ENCODE measurements at regions not wholly inside any gene's neighbourhood (a gene's known extent, or its start where the extent isn't known, plus 50 kb on each side); places are given as distances from the start of the nearest gene placed in this dataset.

DNA sequence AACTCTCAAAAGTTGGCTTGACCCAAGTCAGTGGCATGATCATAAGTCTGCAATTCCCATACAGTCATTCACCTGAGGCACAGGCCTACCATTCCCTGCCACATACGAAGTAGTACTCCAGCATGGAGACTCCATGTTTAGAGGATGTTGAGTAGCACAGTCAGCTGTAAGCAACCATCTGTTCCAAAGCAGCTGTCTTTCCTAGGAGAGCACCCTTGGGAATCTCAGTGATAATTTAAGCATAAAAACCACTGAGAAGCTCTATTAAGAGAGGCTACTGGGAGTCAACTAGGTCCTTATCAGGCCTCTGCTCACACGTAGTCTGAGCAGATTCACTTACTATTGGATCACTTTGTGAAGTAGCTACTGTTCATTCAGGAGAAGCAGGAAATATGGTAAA is 61.6 kb upstream of the UNC5B start:
- CTCF ChIA-PET, result interaction anchor here (0.6 kb wide), 1 partner anchor 652 kb away, joined by 3 read pairs; no protein-coding TSS in a partner anchor
- TF ChIP-seq, protein P1, sequence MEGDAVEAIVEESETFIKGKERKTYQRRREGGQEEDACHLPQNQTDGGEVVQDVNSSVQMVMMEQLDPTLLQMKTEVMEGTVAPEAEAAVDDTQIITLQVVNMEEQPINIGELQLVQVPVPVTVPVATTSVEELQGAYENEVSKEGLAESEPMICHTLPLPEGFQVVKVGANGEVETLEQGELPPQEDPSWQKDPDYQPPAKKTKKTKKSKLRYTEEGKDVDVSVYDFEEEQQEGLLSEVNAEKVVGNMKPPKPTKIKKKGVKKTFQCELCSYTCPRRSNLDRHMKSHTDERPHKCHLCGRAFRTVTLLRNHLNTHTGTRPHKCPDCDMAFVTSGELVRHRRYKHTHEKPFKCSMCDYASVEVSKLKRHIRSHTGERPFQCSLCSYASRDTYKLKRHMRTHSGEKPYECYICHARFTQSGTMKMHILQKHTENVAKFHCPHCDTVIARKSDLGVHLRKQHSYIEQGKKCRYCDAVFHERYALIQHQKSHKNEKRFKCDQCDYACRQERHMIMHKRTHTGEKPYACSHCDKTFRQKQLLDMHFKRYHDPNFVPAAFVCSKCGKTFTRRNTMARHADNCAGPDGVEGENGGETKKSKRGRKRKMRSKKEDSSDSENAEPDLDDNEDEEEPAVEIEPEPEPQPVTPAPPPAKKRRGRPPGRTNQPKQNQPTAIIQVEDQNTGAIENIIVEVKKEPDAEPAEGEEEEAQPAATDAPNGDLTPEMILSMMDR (IDR thresholded peaks at IDR 0.05; ENCODE audit: insufficient read depth in 1 of 2, low read depth in 1 of 2, low read length in 1 of 2, severe bottlenecking in 1 of 2, unreplicated experiment in 1 of 2), result no peak
- Mint-ChIP-seq H3K27ac (ENCODE audit: unreplicated experiment) (no peak overlapping the region), H3K27me3 (ENCODE audit: insufficient read depth, unreplicated experiment) (peaks cover 16% of the 10 kb centered on the region), H3K4me1 (ENCODE audit: low read depth, unreplicated experiment) (no peaks in the 10 kb centered on the region), H3K4me3 (ENCODE audit: unreplicated experiment) (no peak overlapping the region), H3K9me3 (ENCODE audit: unreplicated experiment) (no peaks in the 10 kb centered on the region), H3K36me3 (ENCODE audit: insufficient read depth, unreplicated experiment) (no peaks in the 10 kb centered on the region)
- H3K4me1 ChIP-seq, result no peaks in the 10 kb centered on the region
- POLR2A ChIA-PET, result no interaction called here
- no peak overlapping the region for H3K4me3 ChIP-seq (ENCODE audit: low read depth, low read length)
- intact Hi-C loops (cut with micrococcal nuclease; ENCODE audit: unreplicated experiment), result no loop called here
- no peaks in the 10 kb centered on the region for H3K36me3 ChIP-seq (ENCODE audit: control insufficient read depth, insufficient read depth, low read length)
- no peaks in the 10 kb centered on the region; the same call in 1 of the 2 replicates for H3K9me3 ChIP-seq
- DNase-seq, result no peak
- no TSS peak for BruUV-seq (replicated peaks)
- peaks cover 2% of the 10 kb centered on the region for H3K27me3 ChIP-seq (replicated peaks; ENCODE audit: control insufficient read depth, insufficient read depth, low read length)

DNA sequence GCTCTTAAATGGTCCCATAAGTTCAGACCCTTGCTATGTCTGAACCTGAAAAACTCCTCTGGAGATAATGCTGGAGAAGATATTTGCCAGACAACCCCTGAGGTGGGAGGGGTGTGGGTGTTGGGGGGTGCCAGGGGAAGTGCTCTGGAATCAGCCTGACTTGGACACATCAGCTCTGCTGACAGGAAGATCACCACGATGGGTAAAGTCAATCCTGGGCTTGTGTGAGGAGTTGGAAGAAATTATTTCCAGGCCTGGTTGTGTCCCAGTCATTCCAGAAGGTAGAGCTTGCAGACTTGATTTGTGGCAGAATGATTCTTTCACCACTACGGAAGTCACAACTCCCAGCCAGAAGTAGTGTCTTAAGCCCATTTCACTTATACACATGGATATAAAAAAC is 60.3 kb upstream of the UNC5B start:
- H3K4me3 ChIP-seq (ENCODE audit: low read depth, low read length), result no peak overlapping the region
- no peaks in the 10 kb centered on the region for H3K4me1 ChIP-seq
- no peak for DNase-seq
- peaks cover 2% of the 10 kb centered on the region for H3K27me3 ChIP-seq (replicated peaks; ENCODE audit: control insufficient read depth, insufficient read depth, low read length)
- TF ChIP-seq, protein P1 (IDR thresholded peaks at IDR 0.05; ENCODE audit: insufficient read depth in 1 of 2, low read depth in 1 of 2, low read length in 1 of 2, severe bottlenecking in 1 of 2, unreplicated experiment in 1 of 2), result no peak
- Mint-ChIP-seq H3K9me3 (ENCODE audit: unreplicated experiment) (no peaks in the 10 kb centered on the region), H3K27me3 (ENCODE audit: insufficient read depth, unreplicated experiment) (peaks cover 9% of the 10 kb centered on the region), H3K4me3 (ENCODE audit: unreplicated experiment) (no peak overlapping the region), H3K4me1 (ENCODE audit: low read depth, unreplicated experiment) (no peaks in the 10 kb centered on the region), H3K36me3 (ENCODE audit: insufficient read depth, unreplicated experiment) (no peaks in the 10 kb centered on the region), H3K27ac (ENCODE audit: unreplicated experiment) (no peak overlapping the region)
- BruUV-seq (replicated peaks), result no TSS peak
- CTCF ChIA-PET, result interaction anchor here (0.6 to 1.1 kb wide), 2 partner anchors 9 to 1005 kb away, joined by 3 read pairs; partner anchors contain the start of gene TYSND1
- POLR2A ChIA-PET, result no interaction called here
- no peaks in the 10 kb centered on the region; the same call in 1 of the 2 replicates for H3K9me3 ChIP-seq
- intact Hi-C loops (cut with micrococcal nuclease; ENCODE audit: unreplicated experiment), result no loop called here
- H3K36me3 ChIP-seq (ENCODE audit: control insufficient read depth, insufficient read depth, low read length), result no peaks in the 10 kb centered on the region

DNA sequence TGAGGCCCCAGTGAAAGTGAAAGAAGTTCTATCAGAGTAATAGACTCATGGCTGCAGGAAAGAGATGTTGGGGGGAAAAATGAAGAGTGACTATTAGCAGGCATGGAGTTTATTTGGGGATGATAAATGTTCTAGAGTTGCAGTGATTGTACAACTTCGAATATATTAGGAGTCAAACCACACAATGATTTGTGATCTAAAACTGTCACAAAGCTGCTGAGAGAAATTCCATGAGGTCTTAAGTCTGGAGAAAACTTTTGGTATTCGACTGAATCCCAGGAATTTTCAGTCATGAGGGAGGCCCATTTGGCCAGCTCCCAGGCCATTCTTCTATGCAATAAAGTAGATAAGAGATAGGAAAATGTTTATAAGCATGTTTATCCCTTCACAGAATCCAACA is 55.9 kb upstream of the UNC5B start:
- Mint-ChIP-seq H3K4me3 (ENCODE audit: unreplicated experiment) (no peak overlapping the region), H3K36me3 (ENCODE audit: insufficient read depth, unreplicated experiment) (no peaks in the 10 kb centered on the region), H3K27ac (ENCODE audit: unreplicated experiment) (no peak overlapping the region), H3K4me1 (ENCODE audit: low read depth, unreplicated experiment) (no peaks in the 10 kb centered on the region), H3K9me3 (ENCODE audit: unreplicated experiment) (no peaks in the 10 kb centered on the region), H3K27me3 (ENCODE audit: insufficient read depth, unreplicated experiment) (peaks cover 7% of the 10 kb centered on the region)
- BruUV-seq (replicated peaks), result no TSS peak
- intact Hi-C loops (cut with micrococcal nuclease; ENCODE audit: unreplicated experiment), result no loop called here
- TF ChIP-seq, protein P1 (IDR thresholded peaks at IDR 0.05; ENCODE audit: insufficient read depth in 1 of 2, low read depth in 1 of 2, low read length in 1 of 2, severe bottlenecking in 1 of 2, unreplicated experiment in 1 of 2), result no peak
- Histone ChIP-seq H3K4me1 (no peaks in the 10 kb centered on the region), H3K9me3 (no peaks in the 10 kb centered on the region; the same call in 1 of the 2 replicates), H3K27me3 (replicated peaks; ENCODE audit: control insufficient read depth, insufficient read depth, low read length) (no peaks in the 10 kb centered on the region; the same call in 1 of the 2 replicates), H3K36me3 (ENCODE audit: control insufficient read depth, insufficient read depth, low read length) (no peaks in the 10 kb centered on the region), H3K4me3 (ENCODE audit: low read depth, low read length) (no peak overlapping the region)
- no peak for DNase-seq
- ChIA-PET CTCF (no interaction called here), POLR2A (no interaction called here)

Measured in Caco-2 (cell line).